Suprapubic skin (tissue), 3 donors: ENCODE measurements at regions not wholly inside any gene's neighbourhood (a gene's known extent, or its start where the extent isn't known, plus 50 kb on each side); places are given as distances from the start of the nearest gene placed in this dataset.
"Not testable (repeated sequence)": the region's sequence is repeated elsewhere in the genome, so short reads cannot be mapped to it uniquely, and the experiment has no call there.

Source experiments
- POLR2A ChIP-seq, 2 donors: fragments of 450-650 bp; IDR thresholded peaks; one replicate each; pipeline ENCODE4 v1.6.1; 2017; ENCODE audit warnings: antibody characterized with exemption in 2 of 2, mild to moderate bottlenecking in 2 of 2, moderate library complexity in 2 of 2
- TF ChIP-seq, protein P1 (sequence below), 2 donors: fragments of 200-600 bp in 1 of 2; fragments of 450-650 bp in 1 of 2; sonication (generic) in 1 of 2; IDR thresholded peaks; one replicate each; pipeline ENCODE4 v1.5.1; 2016 to 2019; ENCODE audit warnings: antibody characterized with exemption in 2 of 2, mild to moderate bottlenecking in 1 of 2, moderate library complexity in 1 of 2

DNA sequence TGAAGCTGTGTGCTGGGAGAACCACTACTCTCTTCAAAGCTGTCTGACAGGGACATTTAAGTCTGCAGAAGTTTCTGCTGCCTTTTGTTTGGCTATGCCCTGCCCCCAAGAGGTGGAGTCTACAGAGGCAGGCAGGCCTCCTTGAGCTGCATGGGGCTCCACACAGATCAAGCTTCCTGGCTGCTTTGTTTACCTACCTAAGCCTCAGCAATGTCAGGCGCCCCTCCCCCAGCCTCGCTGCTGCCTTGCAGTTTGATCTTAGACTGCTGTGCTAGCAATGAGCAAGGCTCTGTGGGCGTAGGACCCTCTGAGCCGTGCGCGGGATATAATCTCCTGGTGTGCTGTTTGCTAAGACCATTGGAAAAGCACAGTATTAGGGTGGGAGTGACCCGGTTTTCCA is 103.3 kb upstream of the SALL1 start:
- TF ChIP-seq, protein P1, sequence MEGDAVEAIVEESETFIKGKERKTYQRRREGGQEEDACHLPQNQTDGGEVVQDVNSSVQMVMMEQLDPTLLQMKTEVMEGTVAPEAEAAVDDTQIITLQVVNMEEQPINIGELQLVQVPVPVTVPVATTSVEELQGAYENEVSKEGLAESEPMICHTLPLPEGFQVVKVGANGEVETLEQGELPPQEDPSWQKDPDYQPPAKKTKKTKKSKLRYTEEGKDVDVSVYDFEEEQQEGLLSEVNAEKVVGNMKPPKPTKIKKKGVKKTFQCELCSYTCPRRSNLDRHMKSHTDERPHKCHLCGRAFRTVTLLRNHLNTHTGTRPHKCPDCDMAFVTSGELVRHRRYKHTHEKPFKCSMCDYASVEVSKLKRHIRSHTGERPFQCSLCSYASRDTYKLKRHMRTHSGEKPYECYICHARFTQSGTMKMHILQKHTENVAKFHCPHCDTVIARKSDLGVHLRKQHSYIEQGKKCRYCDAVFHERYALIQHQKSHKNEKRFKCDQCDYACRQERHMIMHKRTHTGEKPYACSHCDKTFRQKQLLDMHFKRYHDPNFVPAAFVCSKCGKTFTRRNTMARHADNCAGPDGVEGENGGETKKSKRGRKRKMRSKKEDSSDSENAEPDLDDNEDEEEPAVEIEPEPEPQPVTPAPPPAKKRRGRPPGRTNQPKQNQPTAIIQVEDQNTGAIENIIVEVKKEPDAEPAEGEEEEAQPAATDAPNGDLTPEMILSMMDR (IDR thresholded peaks at IDR 0.05): not testable (repeated sequence)
- not testable (repeated sequence) for TF ChIP-seq POLR2A (IDR thresholded peaks at IDR 0.05)
